ENCODE measurements at regions not wholly inside any gene's neighbourhood (a gene's known extent, or its start where the extent isn't known, plus 50 kb on each side); places are given as distances from the start of the nearest gene placed in this dataset.

DNA sequence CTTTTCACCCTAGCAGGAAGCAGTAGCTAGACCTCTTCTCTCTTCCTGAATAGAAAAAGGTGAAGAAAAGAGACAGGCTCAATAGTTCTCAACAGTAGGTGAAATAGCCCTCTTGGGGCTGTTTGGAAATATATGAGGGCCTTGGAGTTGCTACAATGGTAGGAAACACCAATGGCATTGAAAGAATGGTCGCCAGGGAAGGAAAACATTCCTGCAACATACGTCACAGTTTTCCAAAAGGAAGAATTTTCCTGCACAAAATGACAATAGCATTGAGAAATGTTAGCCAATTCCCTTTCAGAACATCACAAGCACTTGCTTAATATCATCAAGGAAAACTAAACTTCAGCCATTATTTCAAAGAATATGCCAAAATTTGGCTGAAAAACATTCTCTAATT lies 484.5 kb downstream of the IGSF11 start:
- Histone ChIP-seq H3K9ac (ENCODE audit: low read length in 3 of 3) (no peak overlapping the region), H3K36me3 (ENCODE audit: control insufficient read depth in 2 of 3, insufficient read depth in 3 of 3, low read length in 3 of 3) (no peaks in the 10 kb centered on the region), H3K27me3 (ENCODE audit: control insufficient read depth, insufficient read depth, low read length) (no peaks in the 10 kb centered on the region), H3K4me3 (ENCODE audit: low read length in 3 of 3) (no peak overlapping the region), H3K9me3 (ENCODE audit: control insufficient read depth in 2 of 3, insufficient read depth in 1 of 3, low read length in 3 of 3) (no peaks in the 10 kb centered on the region), H3K27ac (ENCODE audit: low read depth in 2 of 2, low read length in 2 of 2) (no peak overlapping the region), H3K4me1 (ENCODE audit: control insufficient read depth in 2 of 3, insufficient read depth in 2 of 3, low read depth in 1 of 3, low read length in 3 of 3) (no peaks in the 10 kb centered on the region)
- no peak for FAIRE-seq
- DNase-seq, result no peak
- TF ChIP-seq CTCF (IDR thresholded peaks at IDR 0.05; ENCODE audit: borderline replicate concordance, extremely low read depth, insufficient read depth), result no peak
- intact Hi-C loops (cut with DNase I), result no loop called here

- FAIRE-seq, result no peak
Observed at GRCh38 chr3:118550556-118550955, 484.1 kb downstream of the IGSF11 start.

GRCh38 chr3:118554148-118554838 lies 480.4 kb downstream of the IGSF11 start:
- no peak overlapping the region for H3K27ac ChIP-seq (ENCODE audit: low read depth in 2 of 2, low read length in 2 of 2)
- H3K9me3 ChIP-seq (ENCODE audit: control insufficient read depth in 2 of 3, insufficient read depth in 1 of 3, low read length in 3 of 3), result no peaks in the 10 kb centered on the region
- no peak overlapping the region for H3K4me3 ChIP-seq (ENCODE audit: low read length in 3 of 3)
- H3K4me1 ChIP-seq (ENCODE audit: control insufficient read depth in 2 of 3, insufficient read depth in 2 of 3, low read depth in 1 of 3, low read length in 3 of 3), result no peaks in the 10 kb centered on the region
- FAIRE-seq (no peak), DNase-seq (no peak)
- no peaks in the 10 kb centered on the region for H3K27me3 ChIP-seq (ENCODE audit: control insufficient read depth, insufficient read depth, low read length)
- intact Hi-C loops (cut with DNase I), result no loop called here
- no peak for TF ChIP-seq CTCF (IDR thresholded peaks at IDR 0.05; ENCODE audit: borderline replicate concordance, extremely low read depth, insufficient read depth)
- no peak overlapping the region for H3K9ac ChIP-seq (ENCODE audit: low read length in 3 of 3)
- no peaks in the 10 kb centered on the region for H3K36me3 ChIP-seq (ENCODE audit: control insufficient read depth in 2 of 3, insufficient read depth in 3 of 3, low read length in 3 of 3)

More at GRCh38 chr3:118550556-118550955, 484.1 kb downstream of the IGSF11 start:
- TF ChIP-seq CTCF (IDR thresholded peaks at IDR 0.05; ENCODE audit: borderline replicate concordance, extremely low read depth, insufficient read depth), result no peak
- H3K36me3 ChIP-seq (ENCODE audit: control insufficient read depth in 2 of 3, insufficient read depth in 3 of 3, low read length in 3 of 3), result no peaks in the 10 kb centered on the region
- DNase-seq, result no peak
- no peak overlapping the region for H3K27ac ChIP-seq (ENCODE audit: low read depth in 2 of 2, low read length in 2 of 2)
- H3K4me1 ChIP-seq (ENCODE audit: control insufficient read depth in 2 of 3, insufficient read depth in 2 of 3, low read depth in 1 of 3, low read length in 3 of 3), result no peaks in the 10 kb centered on the region
- no peaks in the 10 kb centered on the region for H3K27me3 ChIP-seq (ENCODE audit: control insufficient read depth, insufficient read depth, low read length)
- H3K9me3 ChIP-seq (ENCODE audit: control insufficient read depth in 2 of 3, insufficient read depth in 1 of 3, low read length in 3 of 3), result no peaks in the 10 kb centered on the region
- H3K4me3 ChIP-seq (ENCODE audit: low read length in 3 of 3), result no peak overlapping the region
- intact Hi-C loops (cut with DNase I), result no loop called here
- H3K9ac ChIP-seq (ENCODE audit: low read length in 3 of 3), result no peak overlapping the region

DNA sequence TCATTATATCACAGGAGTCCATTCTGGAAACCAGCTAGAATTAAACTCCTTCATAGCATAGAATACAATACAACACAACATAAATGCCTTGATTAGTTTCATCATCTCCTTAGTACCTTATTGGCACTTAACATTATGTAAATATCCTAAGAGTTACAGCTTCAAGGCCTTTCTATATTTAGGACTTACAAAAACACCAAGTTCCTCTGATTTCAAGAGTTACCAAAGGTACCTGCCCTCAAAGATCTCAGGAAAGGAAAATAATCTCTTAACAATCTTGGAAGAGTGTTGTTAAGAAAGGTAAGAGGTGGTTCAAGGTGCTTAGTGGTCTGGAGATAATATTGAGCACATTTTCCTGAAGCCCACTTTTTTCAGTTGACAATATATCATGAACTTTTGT lies 477.7 kb downstream of the IGSF11 start:
- intact Hi-C loops (cut with DNase I), result no loop called here
- Histone ChIP-seq H3K9me3 (ENCODE audit: control insufficient read depth in 2 of 3, insufficient read depth in 1 of 3, low read length in 3 of 3) (no peaks in the 10 kb centered on the region), H3K9ac (ENCODE audit: low read length in 3 of 3) (no peak overlapping the region), H3K4me3 (ENCODE audit: low read length in 3 of 3) (no peak overlapping the region), H3K27me3 (ENCODE audit: control insufficient read depth, insufficient read depth, low read length) (no peaks in the 10 kb centered on the region), H3K36me3 (ENCODE audit: control insufficient read depth in 2 of 3, insufficient read depth in 3 of 3, low read length in 3 of 3) (no peaks in the 10 kb centered on the region), H3K27ac (ENCODE audit: low read depth in 2 of 2, low read length in 2 of 2) (no peak overlapping the region), H3K4me1 (ENCODE audit: control insufficient read depth in 2 of 3, insufficient read depth in 2 of 3, low read depth in 1 of 3, low read length in 3 of 3) (no peaks in the 10 kb centered on the region)
- no peak for TF ChIP-seq CTCF (IDR thresholded peaks at IDR 0.05; ENCODE audit: borderline replicate concordance, extremely low read depth, insufficient read depth)
- no peak for FAIRE-seq
- DNase-seq, result no peak

Measured in kidney (tissue), 13 donors.